ENCODE measurements at regions not wholly inside any gene's neighbourhood (a gene's known extent, or its start where the extent isn't known, plus 50 kb on each side); places are given as distances from the start of the nearest gene placed in this dataset.

DNA sequence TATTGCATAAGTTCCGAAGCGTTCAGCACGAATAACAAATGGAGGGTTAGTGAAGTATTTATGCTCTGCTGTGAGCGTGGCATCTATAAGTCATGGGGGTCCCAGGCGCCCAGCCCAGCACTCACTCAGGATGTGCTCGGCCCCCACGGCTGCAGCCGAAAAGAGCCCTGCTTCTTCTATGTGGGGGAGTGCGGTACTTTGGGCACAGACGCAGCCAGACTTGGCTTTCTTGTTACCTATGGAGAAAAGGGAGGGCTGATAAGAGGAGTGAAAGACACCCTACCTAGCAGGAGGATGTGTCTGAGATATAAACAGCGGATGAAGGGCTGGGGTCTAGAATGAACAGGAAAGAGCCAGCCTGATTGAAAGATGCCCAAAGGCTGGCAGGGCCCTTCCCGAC, 51.4 kb downstream of the MRPL36 start:
- TF ChIP-seq, protein P1, sequence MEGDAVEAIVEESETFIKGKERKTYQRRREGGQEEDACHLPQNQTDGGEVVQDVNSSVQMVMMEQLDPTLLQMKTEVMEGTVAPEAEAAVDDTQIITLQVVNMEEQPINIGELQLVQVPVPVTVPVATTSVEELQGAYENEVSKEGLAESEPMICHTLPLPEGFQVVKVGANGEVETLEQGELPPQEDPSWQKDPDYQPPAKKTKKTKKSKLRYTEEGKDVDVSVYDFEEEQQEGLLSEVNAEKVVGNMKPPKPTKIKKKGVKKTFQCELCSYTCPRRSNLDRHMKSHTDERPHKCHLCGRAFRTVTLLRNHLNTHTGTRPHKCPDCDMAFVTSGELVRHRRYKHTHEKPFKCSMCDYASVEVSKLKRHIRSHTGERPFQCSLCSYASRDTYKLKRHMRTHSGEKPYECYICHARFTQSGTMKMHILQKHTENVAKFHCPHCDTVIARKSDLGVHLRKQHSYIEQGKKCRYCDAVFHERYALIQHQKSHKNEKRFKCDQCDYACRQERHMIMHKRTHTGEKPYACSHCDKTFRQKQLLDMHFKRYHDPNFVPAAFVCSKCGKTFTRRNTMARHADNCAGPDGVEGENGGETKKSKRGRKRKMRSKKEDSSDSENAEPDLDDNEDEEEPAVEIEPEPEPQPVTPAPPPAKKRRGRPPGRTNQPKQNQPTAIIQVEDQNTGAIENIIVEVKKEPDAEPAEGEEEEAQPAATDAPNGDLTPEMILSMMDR (conservative IDR thresholded peaks at IDR 0.05; ENCODE audit: low read length) = no peak
- H3K4me3 ChIP-seq (ENCODE audit: low read length) = no peak overlapping the region
- no peak for DNase-seq (ENCODE audit: low read depth)

DNA sequence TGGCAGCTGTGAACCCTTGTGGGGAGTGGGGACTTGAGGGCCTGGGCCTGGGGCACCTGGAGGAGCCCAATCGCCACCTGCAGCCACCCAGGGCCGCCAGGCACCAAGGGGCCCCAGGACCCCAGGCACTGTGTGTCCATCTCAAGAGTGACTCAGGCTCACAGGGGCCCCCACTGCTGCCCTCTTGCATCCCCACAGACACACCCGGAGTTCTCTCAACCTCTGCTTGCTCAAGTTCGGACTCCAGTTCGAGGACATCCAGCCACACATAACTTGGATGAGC, 51.9 kb downstream of the MRPL36 start:
- TF ChIP-seq, protein P1 (conservative IDR thresholded peaks at IDR 0.05; ENCODE audit: low read length) = no peak
- no peak for DNase-seq (ENCODE audit: low read depth)

DNA sequence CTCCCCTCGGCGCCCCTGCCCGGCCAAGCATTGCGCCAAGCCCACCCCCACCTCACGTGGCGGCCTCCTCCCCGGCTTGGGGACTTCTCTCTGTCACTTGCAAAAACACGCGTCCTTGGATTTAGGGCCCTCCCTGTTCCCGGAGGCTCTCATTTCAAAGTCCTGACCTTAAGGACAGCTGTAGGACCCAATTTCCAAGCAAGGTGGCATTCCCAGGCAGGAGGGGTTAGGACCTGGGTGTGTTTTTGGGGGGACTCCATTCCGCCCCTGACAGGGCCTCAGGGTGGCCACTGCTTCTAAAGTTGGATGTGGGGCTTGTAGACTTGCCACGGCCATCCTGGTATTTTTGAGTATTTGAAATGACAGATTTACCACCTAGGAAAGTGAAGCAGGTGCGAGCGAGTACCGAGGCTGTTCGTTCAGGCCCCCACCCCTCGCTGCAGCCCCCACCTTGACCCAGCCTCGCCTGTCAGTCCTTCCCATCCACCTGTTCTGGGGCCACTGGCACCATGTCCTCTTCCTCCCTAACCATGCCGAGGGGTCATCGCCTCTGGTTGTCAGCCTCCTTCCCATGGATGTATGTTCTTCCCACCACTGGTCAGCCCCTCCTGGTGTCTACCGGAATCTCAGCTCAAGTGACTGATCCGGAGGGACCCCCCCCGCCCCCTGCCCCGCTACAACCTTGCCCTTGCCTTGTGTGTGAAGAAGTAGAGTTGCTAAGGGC, 52.4 kb downstream of the MRPL36 start:
- DNase-seq (ENCODE audit: low read depth) = no peak
- TF ChIP-seq, protein P1 (conservative IDR thresholded peaks at IDR 0.05; ENCODE audit: low read length) = no peak
- H3K4me3 ChIP-seq (ENCODE audit: low read length) = no peak overlapping the region

More for the DNA sequence above, 51.9 kb downstream of the MRPL36 start:
- no peak overlapping the region for H3K4me3 ChIP-seq (ENCODE audit: low read length)

DNA sequence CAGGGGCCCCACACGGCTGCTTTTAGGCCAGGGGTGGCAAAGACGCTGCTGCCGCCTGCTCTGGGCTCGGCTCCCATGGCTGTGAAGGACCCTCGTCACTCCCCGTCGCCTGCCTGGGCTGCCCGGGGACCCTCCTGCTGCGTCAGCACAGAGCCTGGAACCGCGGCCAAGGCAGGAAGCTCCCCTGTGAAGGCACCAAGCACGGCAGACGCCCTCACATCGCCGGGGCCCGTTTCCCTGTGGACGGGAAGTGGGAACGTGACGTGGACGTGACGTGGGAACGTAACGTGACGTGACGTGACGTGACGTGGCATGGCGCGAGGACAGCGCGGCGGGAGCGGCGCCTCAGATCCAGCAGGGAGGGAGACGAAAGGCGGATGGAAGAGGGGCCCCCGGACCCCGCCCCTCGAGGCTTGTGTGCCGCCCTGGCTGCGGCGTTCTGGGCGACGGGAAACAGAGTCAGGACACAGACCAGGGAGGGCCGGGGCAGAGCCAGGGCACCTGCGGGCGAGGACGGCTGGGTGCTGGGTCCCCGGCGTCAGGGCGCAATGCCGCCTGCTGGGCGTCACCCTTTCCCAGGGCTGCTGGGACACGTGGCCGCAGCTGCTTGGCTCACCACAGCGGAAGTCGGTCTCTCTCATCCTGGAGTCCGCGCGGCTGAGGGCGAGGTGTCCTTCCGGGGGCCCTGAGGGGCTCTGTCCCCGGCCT, 53.1 kb downstream of the MRPL36 start:
- TF ChIP-seq, protein P1 (conservative IDR thresholded peaks at IDR 0.05; ENCODE audit: low read length) = no peak
- DNase-seq (ENCODE audit: low read depth) = no peak
- H3K4me3 ChIP-seq (ENCODE audit: low read length) = no peak overlapping the region

DNA sequence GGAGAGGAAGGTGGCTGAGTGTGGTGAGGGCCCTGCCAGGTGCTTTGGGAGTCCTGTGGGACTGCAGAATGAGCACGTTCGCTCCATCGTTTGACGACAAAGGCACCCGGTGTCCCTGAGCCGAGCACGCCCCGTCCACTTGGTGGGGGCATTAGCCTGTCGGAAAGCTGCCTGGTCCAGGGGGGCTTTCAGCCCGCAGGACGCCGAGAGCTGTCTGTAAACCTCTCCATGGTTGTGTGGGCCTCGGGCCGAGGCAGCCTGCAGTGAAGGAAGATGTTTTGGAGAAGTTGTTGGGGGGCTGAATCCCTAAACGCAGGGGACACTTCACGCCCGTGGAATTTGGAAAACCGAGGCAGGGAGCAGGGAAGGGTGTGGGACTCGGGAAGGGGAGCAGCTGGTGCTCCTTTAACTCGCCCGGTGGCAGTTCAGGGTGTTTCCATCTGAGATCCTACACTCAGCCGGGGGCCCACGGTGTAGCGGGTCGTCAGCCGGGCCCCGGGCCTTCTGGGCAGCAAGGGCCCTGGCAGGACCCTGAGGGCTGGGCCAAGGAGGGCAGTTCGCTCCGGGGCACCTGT, 53.8 kb downstream of the MRPL36 start:
- H3K4me3 ChIP-seq (ENCODE audit: low read length) = no peak overlapping the region
- TF ChIP-seq, protein P1 (conservative IDR thresholded peaks at IDR 0.05; ENCODE audit: low read length) = no peak
- no peak for DNase-seq (ENCODE audit: low read depth)

DNA sequence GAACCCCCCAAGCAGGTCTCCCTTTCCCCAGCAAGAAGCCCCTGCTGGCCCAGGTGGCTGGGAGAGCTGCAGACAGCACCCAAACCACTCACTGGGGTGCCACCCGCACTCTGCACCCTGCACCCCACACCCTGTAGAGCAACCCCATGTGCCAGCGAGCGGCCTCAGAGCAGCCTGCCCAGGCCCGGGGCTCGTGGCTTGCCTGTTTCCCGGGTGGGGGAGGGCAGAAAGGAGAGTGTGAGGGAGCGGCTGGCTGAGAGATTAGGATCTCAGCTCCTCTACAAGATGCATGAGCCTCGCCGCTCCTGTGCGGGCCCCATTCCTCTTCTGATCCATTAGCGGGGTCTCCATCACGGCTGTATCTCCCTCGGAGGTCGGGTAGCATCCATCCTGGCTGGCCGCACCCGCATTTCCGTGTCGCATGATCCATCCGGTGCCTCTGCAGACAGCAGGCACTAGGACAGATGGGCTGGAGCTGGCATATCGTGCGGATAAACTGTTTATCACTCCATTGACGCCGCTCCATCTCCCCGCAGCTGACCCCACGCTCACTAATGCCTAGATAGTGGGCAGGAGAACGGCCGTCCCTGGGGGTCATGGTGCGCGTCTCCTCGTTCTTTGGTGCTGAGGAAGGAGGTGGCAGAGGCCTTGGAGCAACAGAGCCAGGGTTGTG, 54.4 kb downstream of the MRPL36 start:
- no peak overlapping the region for H3K4me3 ChIP-seq (ENCODE audit: low read length)
- TF ChIP-seq, protein P1 (conservative IDR thresholded peaks at IDR 0.05; ENCODE audit: low read length) = no peak
- no peak for DNase-seq (ENCODE audit: low read depth)

Data from AG10803 (cell line).